ENCODE measurements at regions not wholly inside any gene's neighbourhood (a gene's known extent, or its start where the extent isn't known, plus 50 kb on each side); places are given as distances from the start of the nearest gene placed in this dataset.
"Not testable (repeated sequence)": the region's sequence is repeated elsewhere in the genome, so short reads cannot be mapped to it uniquely, and the experiment has no call there.

- TF ChIP-seq Cebpa-rat (IDR thresholded peaks at IDR 0.05): no peak
- H3K36me3 ChIP-seq: peaks cover 0 to 10% (median 0%) of the 10 kb centered on the region in 11 experiments; a peak in 5 of 22 replicates
Observed at GRCh38 chr2:31688282-31688681, 107.5 kb upstream of the SRD5A2 start.

GRCh38 chr2:31683506-31683905 lies 102.8 kb upstream of the SRD5A2 start:
- H3K36me3 ChIP-seq, H3K27ac ChIP-seq, H3K9ac ChIP-seq, H4K20me1 ChIP-seq, H3K4me1 ChIP-seq, H3K4me2 ChIP-seq, H3K27me3 ChIP-seq, H3K4me3 ChIP-seq: not testable (repeated sequence)
- peaks cover 26 to 63% (median 37%) of the 10 kb centered on the region in 11 experiments for H3K9me3 ChIP-seq (replicated peaks in 1 of 11)

More at GRCh38 chr2:31688282-31688681, 107.5 kb upstream of the SRD5A2 start:
- Histone ChIP-seq H3K4me3 (no peak overlapping the region), H3K4me2 (no peak overlapping the region), H3K27ac (no peak overlapping the region), H3K9ac (no peak overlapping the region), H3K27me3 (no peaks in the 10 kb centered on the region), H4K20me1 (no peaks in the 10 kb centered on the region), H3K4me1 (no peaks in the 10 kb centered on the region), H3K9me3 (replicated peaks in 1 of 11) (peaks cover 67 to 84% (median 71%) of the 10 kb centered on the region in 11 experiments)

- no peak for TF ChIP-seq Cebpa-rat (IDR thresholded peaks at IDR 0.05)
- peaks cover 41 to 78% (median 54%) of the 10 kb centered on the region in 11 experiments for H3K9me3 ChIP-seq (replicated peaks in 1 of 11)
- no peak overlapping the region for H3K4me2 ChIP-seq
- H3K36me3 ChIP-seq: no peaks in the 10 kb centered on the region
- no peaks in the 10 kb centered on the region for H3K27me3 ChIP-seq
- H3K27ac ChIP-seq: no peak overlapping the region
- H3K4me3 ChIP-seq: no peak overlapping the region
- no peaks in the 10 kb centered on the region for H3K4me1 ChIP-seq
- H4K20me1 ChIP-seq: no peaks in the 10 kb centered on the region
- H3K9ac ChIP-seq: no peak overlapping the region
Observed at GRCh38 chr2:31675485-31675901, 94.8 kb upstream of the SRD5A2 start.

GRCh38 chr2:31674446-31674845 lies 93.7 kb upstream of the SRD5A2 start:
- Histone ChIP-seq H3K4me3 (no peak overlapping the region), H3K4me2 (no peak overlapping the region), H3K9ac (no peak overlapping the region), H3K36me3 (no peaks in the 10 kb centered on the region), H3K4me1 (no peaks in the 10 kb centered on the region), H3K27me3 (no peaks in the 10 kb centered on the region), H3K9me3 (replicated peaks in 1 of 11) (peaks cover 41 to 69% (median 53%) of the 10 kb centered on the region in 11 experiments), H4K20me1 (no peaks in the 10 kb centered on the region), H3K27ac (no peak overlapping the region)
- no peak for TF ChIP-seq Cebpa-rat (IDR thresholded peaks at IDR 0.05)

GRCh38 chr2:31666878-31667277 lies 86.1 kb upstream of the SRD5A2 start:
- TF ChIP-seq Cebpa-rat (IDR thresholded peaks at IDR 0.05): no peak
- Histone ChIP-seq H4K20me1 (no peaks in the 10 kb centered on the region), H3K27me3 (no peaks in the 10 kb centered on the region), H3K9ac (no peak overlapping the region), H3K4me3 (no peak overlapping the region), H3K4me2 (no peak overlapping the region), H3K27ac (no peak overlapping the region), H3K4me1 (no peaks in the 10 kb centered on the region), H3K9me3 (replicated peaks in 1 of 11) (no peaks in the 10 kb centered on the region; a peak in 1 of 22 replicates), H3K36me3 (no peaks in the 10 kb centered on the region)

GRCh38 chr2:31664949-31665724 lies 84.4 kb upstream of the SRD5A2 start:
- H3K9me3 ChIP-seq (replicated peaks in 1 of 11): no peaks in the 10 kb centered on the region
- no peaks in the 10 kb centered on the region for H3K27me3 ChIP-seq
- no peaks in the 10 kb centered on the region for H3K4me1 ChIP-seq
- H3K4me2 ChIP-seq: no peak overlapping the region
- TF ChIP-seq Cebpa-rat (IDR thresholded peaks at IDR 0.05): no peak
- H3K4me3 ChIP-seq: no peak overlapping the region
- H4K20me1 ChIP-seq: no peaks in the 10 kb centered on the region
- no peak overlapping the region for H3K9ac ChIP-seq
- H3K27ac ChIP-seq: no peak overlapping the region
- no peaks in the 10 kb centered on the region for H3K36me3 ChIP-seq

GRCh38 chr2:31660812-31661335 lies 80.1 kb upstream of the SRD5A2 start:
- no peak for TF ChIP-seq Cebpa-rat (IDR thresholded peaks at IDR 0.05)
- Histone ChIP-seq H3K4me1 (no peaks in the 10 kb centered on the region), H3K4me2 (no peak overlapping the region), H4K20me1 (no peaks in the 10 kb centered on the region), H3K9me3 (replicated peaks in 1 of 11) (0 out of 22 replicates have a peak, but pooled peaks cover 0 to 6% (median 0%) of the 10 kb centered on the region in 11 experiments), H3K27ac (no peak overlapping the region), H3K36me3 (no peaks in the 10 kb centered on the region), H3K9ac (no peak overlapping the region), H3K27me3 (no peaks in the 10 kb centered on the region), H3K4me3 (no peak overlapping the region)

- Histone ChIP-seq H3K27me3 (no peaks in the 10 kb centered on the region), H3K4me3 (no peak overlapping the region), H3K36me3 (no peaks in the 10 kb centered on the region), H3K27ac (no peak overlapping the region), H3K9ac (no peak overlapping the region), H3K9me3 (replicated peaks in 1 of 11) (0 out of 22 replicates have a peak, but pooled peaks cover 0 to 6% (median 0%) of the 10 kb centered on the region in 11 experiments), H3K4me2 (no peak overlapping the region), H3K4me1 (no peaks in the 10 kb centered on the region), H4K20me1 (no peaks in the 10 kb centered on the region)
- no peak for TF ChIP-seq Cebpa-rat (IDR thresholded peaks at IDR 0.05)
Observed at GRCh38 chr2:31660165-31660564, 79.4 kb upstream of the SRD5A2 start.

DNA sequence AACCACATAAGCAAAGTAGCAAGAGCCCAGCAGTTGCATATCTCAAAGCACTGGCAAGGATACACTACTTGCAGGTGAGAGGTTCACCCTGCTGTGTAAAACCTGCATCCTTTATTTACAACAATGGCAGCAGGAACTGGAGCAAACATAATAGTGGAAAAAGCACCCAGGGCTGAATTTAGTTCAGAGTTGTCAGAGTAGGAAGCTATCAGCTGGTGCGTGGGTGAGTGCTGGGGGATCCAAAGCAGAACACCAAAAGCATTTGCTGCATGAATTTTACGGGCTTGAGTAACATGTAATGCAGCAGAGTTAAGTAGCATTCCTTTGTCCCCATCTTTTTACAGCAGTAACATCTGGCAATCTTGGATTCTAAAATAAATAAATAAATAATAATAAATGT lies 73.5 kb upstream of the SRD5A2 start:
- Histone ChIP-seq H4K20me1 (no peaks in the 10 kb centered on the region), H3K4me2 (no peak overlapping the region), H3K4me3 (no peak overlapping the region), H3K9ac (no peak overlapping the region), H3K27me3 (no peaks in the 10 kb centered on the region), H3K4me1 (no peaks in the 10 kb centered on the region), H3K27ac (no peak overlapping the region), H3K9me3 (replicated peaks in 1 of 11) (0 out of 22 replicates have a peak, but pooled peaks cover 0 to 6% (median 0%) of the 10 kb centered on the region in 11 experiments), H3K36me3 (no peaks in the 10 kb centered on the region)
- TF ChIP-seq Cebpa-rat (IDR thresholded peaks at IDR 0.05): no peak

GRCh38 chr2:31651736-31652135 lies 71.0 kb upstream of the SRD5A2 start:
- Histone ChIP-seq H3K27ac (no peak overlapping the region), H3K4me1 (no peaks in the 10 kb centered on the region), H3K9ac (no peak overlapping the region), H3K36me3 (no peaks in the 10 kb centered on the region), H3K4me2 (no peak overlapping the region), H4K20me1 (no peaks in the 10 kb centered on the region), H3K27me3 (no peaks in the 10 kb centered on the region), H3K9me3 (replicated peaks in 1 of 11) (no peaks in the 10 kb centered on the region), H3K4me3 (no peak overlapping the region)
- TF ChIP-seq Cebpa-rat (IDR thresholded peaks at IDR 0.05): no peak

Data from BLaER1 treated with 17β-estradiol and CSF1 and Interleukin-3, amounts not matched to agents 10 nM and 100 nM (cell line).